WTC11 (cell line): ENCODE measurements at regions not wholly inside any gene's neighbourhood (a gene's known extent, or its start where the extent isn't known, plus 50 kb on each side); places are given as distances from the start of the nearest gene placed in this dataset.

Experiments used
- CTCF ChIP-seq: fragments of 200-600 bp; IDR thresholded peaks from 2 replicates; pipeline ENCODE4 v1.8.0; 2022; ENCODE audit warnings: antibody characterized with exemption
- NR1H2 ChIP-seq: sonication (generic); formaldehyde crosslinking; IDR thresholded peaks from 2 replicates; pipeline ENCODE4 v1.9.0; 2021; ENCODE audit warnings: mild to moderate bottlenecking, moderate library complexity, missing genetic modification reagents
- TEAD4 ChIP-seq: sonication (generic); formaldehyde crosslinking; IDR thresholded peaks from 2 replicates; pipeline ENCODE4 v1.8.0; 2022; ENCODE audit warnings: mild to moderate bottlenecking, missing genetic modification reagents

GRCh38 chr2:146287281-146287680 is 1557.5 kb upstream of the ACVR2A start:
- TF ChIP-seq CTCF = no peak
- TF ChIP-seq NR1H2 (CRISPR knock-in tag) = no peak
- TF ChIP-seq TEAD4 (CRISPR knock-in tag) = no peak
